NCI-H1436 (cell line): ENCODE measurements at regions not wholly inside any gene's neighbourhood (a gene's known extent, or its start where the extent isn't known, plus 50 kb on each side); places are given as distances from the start of the nearest gene placed in this dataset.

ENCODE experiments used
- DNase-seq: peaks from one replicate; lab custom pipeline; 2025; lab: John Stamatoyannopoulos, UW

DNA sequence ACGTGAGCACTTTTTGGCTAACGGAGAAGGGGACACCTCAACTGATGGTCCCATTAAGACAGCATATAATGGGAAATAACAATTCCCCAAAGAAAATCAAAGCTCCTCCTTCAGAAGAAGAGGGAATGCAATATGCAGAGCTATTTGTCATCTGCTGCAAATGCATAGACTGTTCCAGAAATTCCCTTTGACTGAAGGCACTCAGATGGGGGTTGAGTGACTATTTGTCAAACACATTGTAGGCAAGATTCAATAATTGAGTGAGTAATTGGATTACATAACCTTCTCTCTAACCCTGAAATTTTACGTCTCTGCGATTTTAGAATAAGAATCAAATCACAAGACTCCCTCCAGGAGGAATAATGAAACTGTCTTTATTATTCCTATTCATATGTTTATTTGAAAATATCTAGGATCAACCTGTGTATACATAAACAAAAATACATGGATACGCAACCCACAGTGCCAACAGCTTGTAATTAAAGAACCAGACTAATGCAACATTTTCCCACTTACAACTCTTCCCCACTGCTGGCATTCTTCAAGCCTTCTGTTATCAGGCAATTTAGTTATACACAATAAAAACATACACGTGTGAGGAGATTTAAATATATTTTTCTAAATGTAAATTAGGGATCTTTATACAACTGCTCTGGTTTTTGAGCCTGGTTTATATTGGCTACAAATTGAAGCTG lies 256.6 kb downstream of the GBA3 start:
- no peak for DNase-seq

DNA sequence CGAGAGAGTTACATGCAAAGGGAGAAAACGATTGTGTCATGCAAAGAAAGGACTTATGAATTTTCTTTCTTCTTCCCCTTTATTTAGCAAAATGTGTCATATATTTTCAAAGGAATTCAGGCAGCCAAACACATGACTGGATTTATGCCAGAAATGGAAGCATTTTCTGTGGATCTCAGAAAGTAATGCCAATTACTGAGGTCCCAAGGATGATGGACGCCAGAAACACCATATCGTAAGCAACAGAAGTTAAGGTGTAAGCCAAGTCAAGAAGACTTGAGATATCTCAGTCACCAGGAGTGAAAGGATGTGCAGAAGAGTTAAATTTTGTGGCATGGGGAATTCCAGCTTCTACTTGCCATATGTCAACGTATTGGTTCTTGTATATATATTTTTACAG lies 255.1 kb downstream of the GBA3 start:
- no peak for DNase-seq

DNA sequence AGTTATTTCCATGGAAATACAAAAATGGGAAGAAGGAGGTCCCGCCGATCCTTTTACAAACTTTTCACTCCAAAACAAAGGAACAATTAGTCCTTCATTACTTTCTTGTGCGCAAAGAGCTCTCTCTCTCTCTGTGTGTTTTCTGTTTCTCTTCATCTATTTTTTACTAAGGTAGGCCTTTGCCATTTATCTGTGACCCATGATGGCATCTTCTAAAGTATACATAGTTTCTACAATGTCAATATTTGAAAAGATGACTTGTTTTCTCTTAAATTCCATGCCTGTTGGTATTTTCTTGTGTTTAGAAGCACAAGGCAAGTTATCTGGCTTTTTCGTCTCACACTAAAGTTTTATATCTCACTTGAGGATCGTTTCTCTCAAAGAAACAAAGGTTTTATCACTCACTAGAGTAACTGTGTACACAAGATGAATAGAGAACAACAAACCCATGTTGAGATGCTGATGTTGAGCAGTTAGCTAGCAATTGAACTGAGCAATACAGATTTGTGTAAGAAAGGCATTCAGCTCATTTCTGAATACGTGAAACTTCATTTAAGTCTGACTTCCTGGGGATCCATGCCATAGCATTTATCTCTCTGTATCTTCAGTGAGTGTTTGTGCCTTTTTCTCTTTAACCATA lies 250.3 kb downstream of the GBA3 start:
- DNase-seq: no peak

DNA sequence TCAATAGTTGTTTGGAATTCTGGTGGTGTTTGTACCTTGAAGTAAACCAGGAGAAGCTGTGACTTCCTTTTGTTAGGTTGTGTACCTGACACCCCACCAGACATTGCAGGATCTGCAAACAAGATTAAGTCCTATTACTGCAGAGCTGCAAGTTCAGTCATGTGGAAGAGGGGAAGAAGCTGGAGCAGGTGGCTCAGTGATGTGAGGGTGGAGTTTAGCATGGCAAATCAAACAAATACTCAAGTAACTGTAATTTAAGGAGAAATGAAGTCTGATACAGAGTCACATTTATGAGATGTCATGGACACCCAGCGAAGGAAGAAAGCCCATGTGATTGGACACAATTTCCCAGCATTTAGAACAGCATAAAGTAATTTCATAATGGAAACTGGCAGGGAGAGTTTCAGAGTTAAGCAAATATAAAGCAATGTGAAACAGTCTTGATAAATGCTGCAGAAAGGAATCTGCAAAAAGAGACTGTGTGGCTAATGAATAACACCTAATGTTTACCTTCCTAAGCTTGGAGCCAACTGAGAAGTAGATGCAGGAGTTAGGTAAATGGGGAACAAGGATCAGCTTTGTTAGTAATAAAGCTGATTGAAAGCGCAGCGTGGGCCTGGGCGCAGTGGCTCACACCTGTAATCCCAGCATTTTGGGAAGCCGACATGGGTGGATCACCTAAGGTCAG lies 249.1 kb downstream of the GBA3 start:
- peak; percentile 38 for DNase-seq

DNA sequence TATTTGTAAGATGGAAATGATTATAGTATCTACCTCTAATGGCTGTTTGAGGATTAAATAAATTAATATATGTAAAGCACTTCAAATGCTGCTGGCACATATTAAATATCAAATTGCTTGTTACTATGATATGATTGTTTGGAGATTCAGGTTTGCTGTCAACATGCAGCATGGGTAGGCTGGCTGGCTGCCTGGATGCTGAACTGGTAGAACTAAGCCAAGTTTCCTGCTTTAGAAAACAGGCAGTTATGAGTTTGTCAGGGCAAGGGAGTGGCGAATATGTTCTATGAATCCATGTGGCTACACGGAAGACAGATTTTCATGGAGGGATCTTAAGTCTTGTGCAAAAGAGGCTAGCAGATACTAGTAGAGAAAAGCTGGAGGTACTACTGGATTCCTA lies 239.6 kb downstream of the GBA3 start:
- no peak for DNase-seq

DNA sequence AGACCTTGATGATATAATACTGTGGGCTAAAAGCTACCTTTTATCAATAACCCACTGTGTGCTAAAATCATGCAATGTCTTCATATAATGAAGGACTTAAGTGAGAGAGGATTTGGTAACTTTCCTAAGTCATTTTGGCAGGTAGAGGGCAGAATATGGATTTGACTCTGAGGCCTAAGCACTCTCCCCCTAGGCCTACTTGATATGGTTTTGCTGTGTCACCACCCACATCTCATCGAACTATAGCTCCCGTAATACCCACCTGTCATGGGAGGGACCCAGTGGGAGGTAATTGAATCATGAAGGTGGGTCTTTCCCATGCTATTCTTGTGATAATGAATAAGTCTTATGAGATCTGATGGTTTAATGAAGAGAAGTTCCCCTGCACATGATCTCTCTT lies 229.7 kb downstream of the GBA3 start:
- DNase-seq: no peak

DNA sequence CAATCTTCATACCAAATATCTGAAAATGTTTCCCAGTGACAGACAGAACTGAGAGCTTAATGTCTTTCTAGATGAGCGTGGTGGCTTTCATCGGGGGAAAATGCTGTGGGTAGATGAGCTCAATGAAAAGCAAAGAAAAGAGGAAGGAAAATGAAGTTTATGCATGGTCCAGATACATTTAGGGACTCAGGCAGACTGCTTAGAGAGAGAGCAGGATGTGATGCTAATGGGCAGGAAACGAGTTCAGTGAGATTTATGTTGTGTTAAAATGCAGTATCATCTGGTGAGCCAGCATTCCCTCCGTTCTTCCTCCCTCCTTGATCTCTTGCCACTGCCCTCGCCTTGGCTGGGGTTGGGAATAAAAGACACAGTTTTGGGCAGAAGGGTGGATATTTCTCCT lies 229.2 kb downstream of the GBA3 start:
- DNase-seq: no peak

DNA sequence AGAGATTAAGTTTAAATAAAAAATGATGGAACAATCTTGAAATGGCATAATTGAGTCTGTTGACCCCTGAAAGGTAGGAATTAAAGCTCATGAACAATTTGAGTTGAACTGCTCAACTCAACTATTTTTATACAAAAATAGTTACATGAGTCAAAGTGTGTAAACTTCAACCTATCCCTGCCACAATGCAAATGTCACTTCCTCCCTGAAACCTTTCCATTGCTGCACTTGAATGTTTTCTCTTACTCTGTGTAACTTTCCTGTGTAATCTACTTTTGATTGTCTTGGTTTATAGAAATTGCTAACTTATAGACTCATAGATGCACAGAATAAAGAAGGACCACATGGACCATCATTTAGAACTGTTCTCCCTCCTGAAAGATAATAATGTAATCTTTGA lies 218.5 kb downstream of the GBA3 start:
- DNase-seq: no peak

DNA sequence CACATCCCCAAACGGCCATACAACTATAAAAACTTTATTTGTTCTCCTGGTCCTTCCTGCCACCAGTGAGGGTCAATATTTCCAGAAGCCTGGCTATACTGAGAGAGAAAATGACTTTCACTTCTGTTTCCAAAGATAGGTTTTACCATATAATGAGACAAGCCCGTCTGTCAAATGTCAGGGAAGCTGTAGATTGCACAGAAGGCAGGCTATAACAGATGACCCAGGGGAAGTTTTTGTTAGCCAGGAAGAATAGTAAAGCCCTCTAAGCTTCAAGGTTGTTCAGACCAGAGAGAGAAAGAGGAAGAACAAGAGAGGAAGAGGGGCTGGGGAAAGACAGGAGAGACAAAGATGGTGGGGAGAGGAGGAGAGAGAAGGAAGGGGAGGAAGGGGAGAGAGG lies 217.5 kb downstream of the GBA3 start:
- DNase-seq: no peak

DNA sequence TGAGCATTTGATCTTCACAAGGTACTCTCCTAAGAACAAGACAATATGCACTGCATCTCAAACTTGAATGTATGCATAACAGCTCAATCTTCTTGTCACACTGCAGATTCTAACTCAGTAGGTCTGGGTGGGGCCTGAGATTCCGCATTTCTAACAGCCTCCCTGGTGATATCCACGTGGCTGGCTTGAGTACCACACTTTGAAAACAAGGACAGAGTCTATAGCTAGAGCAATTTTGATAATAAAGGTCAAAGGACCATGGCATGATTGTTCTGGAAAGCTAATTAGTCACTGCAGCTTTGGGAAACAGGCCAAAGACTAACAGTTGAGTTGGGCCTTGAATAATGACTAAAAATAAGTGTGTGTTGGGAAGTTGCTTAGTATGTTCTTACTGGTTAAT lies 213.3 kb downstream of the GBA3 start:
- no peak for DNase-seq

DNA sequence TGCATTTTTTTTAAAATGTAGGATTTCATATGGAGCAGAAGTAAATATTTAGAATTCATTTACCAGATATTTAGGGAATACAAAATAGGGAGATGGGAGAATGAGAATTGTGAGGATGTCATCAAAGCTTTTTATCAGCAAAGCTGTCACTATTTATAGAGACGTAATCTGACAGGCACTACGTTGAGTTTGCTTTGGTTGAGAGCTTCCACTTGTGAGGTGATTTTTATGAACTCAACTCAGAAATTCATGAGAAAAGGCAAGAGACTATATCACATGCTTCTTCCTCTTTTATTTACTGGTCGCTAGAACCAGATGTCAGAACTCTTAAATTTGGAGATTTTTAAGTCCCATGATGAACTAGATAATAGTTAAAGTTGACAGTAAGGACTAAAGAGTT lies 211.2 kb downstream of the GBA3 start:
- no peak for DNase-seq

DNA sequence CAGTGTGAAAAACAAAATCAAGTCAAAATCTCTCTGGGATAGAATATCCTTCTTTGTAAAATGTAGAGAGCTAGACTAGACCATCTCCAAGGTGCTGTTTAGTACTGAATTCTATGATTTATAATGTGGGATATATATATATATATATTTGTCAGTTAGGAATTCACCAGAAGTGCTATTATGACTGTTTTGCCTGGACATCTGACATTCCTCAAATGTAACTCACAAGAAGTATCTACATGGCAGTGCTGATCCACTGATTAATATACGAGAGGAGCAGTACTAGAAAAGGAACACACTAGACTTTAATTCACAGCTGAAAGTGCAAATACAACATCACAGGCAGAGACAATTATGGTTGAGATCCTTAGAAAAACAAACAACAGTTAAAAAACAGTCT lies 208.9 kb downstream of the GBA3 start:
- DNase-seq: no peak

DNA sequence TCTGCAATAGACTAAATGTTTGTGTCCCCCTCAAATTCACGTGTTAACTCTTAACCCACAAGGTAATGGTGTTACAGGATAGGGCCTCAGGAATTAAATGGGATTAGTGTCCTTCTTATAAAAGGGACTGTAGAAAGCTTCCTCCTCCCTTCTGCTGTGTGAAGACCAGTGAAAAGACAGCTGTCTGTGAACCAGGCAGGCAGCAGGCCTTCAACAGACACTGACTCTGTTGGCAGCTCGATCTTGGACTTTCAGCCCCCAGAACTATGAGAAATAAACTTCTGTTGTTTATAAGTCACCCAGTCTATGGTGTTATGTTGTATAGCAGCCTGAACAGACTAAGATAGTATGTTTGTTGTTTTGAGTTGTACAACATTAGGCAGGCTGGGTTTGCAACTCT lies 208.1 kb downstream of the GBA3 start:
- no peak for DNase-seq

DNA sequence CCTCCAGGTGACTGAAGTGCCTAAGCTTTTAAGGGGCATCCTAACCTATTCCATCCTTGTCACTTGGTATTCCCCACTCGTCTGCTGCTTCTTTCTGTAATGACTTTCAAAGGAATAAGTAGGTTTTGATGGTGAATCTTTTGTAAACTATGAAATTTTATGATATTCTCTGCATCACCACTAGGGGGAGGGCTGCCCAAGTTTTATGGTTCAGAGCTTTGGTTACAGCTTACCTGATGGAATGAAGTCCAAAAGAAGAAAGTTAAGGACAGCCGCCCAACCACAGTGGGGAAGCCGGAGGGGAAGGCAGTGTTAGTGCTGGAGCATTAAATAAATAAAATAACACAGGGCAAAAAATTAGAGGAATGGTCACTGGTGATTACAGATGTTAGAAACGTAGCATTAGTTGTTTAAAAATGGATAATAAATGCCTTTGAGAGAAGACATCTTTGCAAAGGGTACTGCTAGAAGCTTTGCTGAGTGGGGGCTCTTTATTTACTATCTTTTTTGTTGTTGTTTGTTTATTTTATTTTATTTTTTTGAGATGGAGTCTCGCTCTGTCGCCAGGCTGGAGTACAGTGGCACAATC lies 204.9 kb downstream of the GBA3 start:
- DNase-seq: no peak

DNA sequence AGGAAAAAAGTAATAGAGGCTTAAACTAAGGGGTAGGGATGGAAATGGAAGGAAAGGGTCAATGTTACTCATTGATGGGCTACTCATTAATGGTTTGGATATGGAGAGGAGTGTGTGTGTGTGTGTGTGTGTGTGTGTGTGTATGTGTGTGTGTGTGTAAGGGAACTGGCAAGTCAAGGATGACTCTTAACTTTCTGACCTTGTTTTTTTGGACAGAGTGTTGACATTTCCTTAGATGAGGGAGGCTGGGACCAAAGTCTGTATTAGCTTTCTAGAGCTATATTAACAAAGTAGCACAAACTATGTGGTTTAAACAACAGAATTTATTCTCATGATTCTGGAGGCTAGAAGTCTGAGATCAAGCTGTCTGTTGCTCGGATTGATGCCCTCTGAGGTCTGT lies 202.7 kb downstream of the GBA3 start:
- DNase-seq: no peak

DNA sequence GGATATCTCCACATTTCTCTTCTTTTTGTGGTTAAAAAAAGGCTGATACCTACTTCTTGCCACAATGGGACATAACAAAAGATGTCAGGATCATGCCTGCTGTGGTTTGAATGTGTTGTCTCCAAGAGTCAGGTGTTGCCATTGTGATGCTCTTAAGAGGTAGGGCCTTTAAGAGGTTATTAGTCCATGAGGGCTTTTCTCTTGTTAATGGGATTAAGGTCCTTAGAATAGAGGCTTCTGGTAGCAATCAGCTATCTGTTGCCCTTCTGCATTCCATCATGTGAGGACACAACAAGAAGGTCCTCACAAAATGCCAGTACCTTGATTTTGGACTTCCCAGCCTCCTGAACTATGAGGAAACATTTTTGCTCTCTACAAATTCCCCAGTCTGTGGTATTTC lies 191.4 kb downstream of the GBA3 start:
- no peak for DNase-seq

DNA sequence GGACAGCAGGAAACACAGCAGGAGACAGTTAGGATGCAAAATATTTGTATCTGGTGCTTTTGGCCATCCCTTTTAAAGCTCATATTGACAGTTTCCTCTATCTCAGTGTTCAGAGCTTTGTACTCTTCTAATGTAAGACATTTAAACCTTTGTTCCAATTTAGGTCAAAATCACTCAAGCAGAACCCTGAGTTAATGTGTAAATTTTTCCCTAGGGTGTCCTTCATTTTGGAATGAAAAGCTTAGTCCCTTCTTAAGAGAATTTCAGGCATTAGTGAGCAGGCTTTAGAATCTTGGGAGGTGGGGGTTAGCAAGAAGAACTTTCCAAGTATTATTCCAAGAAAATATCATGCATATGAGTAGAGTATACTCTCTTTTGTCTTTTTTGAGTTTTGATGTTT lies 188.7 kb downstream of the GBA3 start:
- no peak for DNase-seq

DNA sequence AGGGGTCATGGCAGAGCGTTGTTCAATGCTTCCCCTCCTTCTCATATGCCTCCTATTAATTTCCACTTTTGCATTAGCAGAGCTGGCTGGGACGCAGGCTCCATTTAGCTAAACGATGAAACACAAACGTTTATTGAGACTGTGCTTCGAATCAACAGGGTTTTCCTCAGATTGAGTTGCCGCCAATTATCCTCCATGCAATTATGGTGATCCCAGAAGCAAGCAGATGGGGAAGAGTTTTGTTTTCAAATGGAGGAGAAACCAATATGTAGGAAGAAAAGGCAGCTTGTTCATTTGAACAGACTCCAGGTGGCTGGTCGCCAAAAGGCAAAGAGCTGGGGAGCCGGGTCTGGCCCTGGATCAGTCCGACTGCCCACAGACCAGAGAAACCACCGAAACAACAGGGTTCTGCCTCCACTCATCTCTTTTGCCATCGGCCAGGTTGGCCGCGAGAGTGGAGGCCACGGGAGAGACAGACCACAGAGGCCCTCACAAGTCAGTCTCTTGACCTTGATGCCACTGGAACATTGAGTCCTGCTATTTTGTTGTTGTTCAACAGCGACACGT lies 184.8 kb downstream of the GBA3 start:
- DNase-seq: no peak

DNA sequence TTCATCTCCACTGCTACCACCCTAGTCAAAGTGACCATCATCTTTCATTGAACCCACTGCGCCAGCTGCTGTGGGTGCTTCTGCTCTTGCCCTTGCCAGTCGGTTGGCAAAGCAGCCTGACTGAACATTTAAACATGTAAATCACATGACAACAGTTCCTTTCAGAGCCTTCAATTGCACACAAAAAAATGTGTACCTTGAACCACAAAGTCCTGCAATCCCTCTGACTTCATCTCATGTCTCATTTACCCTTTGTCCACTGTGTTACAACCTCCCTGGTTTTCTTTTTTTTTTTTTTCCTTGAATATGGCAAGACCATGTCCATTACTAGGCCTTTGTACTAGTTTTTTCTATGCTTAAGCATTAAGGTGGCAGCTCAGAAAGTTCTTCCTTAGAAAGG lies 183.5 kb downstream of the GBA3 start:
- DNase-seq: no peak

DNA sequence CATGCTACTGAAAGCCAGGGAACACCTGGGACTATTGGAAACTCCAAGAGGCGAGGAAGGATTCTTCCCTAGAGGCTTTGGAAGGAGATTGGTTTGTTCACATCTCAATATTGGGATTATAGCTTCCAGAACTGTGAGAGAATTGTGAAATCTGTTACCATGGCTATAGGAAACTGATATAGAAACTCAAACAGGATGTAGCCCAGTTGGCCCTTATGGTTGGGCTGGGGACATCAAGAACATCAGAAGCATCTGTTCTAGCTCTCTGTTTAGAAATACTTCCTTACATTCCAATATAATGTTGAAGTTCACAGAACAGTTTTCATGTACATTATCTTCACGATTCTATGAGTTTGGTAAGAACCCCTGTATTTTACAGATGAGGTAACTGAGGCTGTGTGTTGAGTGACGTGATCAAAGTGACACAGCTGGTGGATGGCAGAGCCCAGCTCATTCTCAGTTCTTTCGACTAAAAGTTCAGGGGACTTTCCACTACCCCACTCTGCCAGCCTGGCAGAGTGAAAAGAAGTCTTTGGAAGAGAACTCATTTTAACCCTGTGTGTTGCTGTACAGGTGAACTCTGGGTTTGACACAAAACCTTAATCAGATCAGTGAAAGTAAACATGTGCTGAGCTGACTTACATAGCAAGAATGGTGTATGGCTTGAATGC lies 183.0 kb downstream of the GBA3 start:
- no peak for DNase-seq

DNA sequence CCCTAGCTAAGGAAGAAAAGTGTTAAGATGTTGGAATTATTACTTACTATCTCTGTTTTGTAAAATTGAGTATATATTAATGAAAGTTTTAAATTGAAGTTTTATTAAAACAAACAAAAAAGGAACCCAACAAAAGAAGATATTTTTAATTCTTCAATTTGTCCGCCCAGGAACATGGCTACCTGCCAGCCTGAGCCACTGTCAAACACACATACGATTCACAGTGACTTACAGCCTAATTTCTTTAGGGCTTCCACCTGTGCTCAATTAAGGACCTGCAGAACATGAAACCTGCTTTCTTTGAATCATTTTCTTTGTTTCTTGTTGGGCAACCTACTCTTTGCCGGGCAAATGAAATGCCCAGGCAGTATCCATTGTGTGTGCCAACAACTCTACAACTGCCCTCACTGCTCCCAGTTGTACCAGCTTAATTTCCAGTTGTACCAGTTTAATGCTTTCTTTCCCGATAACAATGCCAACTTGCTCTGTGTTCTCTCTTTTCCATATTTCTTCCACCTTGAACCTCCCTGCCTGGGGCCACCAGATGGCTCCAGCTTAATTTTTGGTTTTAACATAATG lies 181.7 kb downstream of the GBA3 start:
- DNase-seq: no peak

DNA sequence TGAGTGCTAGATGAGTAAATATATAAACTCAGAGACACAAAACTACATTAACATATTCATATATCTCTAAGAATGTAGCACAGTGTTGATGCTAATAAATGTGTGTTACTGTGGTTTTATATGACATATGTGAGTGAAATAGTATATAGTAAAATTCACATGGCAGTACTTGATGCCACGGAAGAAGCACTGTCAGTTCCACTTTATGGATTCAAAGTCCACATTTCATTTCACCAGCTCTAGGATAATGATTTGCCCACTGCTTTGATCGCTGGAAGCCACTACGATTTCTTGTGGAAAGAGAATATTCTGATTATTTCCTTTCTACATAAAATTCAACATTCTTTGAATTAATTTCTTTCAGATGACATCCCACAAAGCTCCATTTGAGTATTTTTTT lies 181.2 kb downstream of the GBA3 start:
- DNase-seq: no peak
